Stimulated activated CD4-positive, alpha-beta T cell treated with anti-CD3 and anti-CD28 coated beads, Interleukin-12 subunit alpha, Interleukin-12 subunit beta, amount 100 ng/mL, for 4 hours (primary cell): ENCODE measurements at regions not wholly inside any gene's neighbourhood (a gene's known extent, or its start where the extent isn't known, plus 50 kb on each side); places are given as distances from the start of the nearest gene placed in this dataset.
"Not testable (repeated sequence)": the region's sequence is repeated elsewhere in the genome, so short reads cannot be mapped to it uniquely, and the experiment has no call there.

ENCODE experiments used
- DNase-seq: peaks from one replicate; pipeline ENCODE4 v3.0.0-alpha.2; 2020

GRCh38 chr5:91315701-91316100, 67.4 kb downstream of the ARRDC3 start:
- DNase-seq: no peak

- peak; percentile 67 for DNase-seq
Observed at GRCh38 chr5:91313757-91314673, 69.1 kb downstream of the ARRDC3 start.

GRCh38 chr5:91312698-91313097, 70.4 kb downstream of the ARRDC3 start:
- DNase-seq: no peak

- DNase-seq: peak; percentile 35
Observed at GRCh38 chr5:91311697-91312501, 71.2 kb downstream of the ARRDC3 start.

- no peak for DNase-seq
Observed at GRCh38 chr5:91311168-91311696, 71.9 kb downstream of the ARRDC3 start.

- not testable (repeated sequence) for DNase-seq
Observed at GRCh38 chr5:91308157-91308556, 75.0 kb downstream of the ARRDC3 start.

GRCh38 chr5:91307048-91307447, 76.1 kb downstream of the ARRDC3 start:
- DNase-seq: no peak

- DNase-seq: no peak
Observed at GRCh38 chr5:91306497-91306896, 76.6 kb downstream of the ARRDC3 start.

- no peak for DNase-seq
Observed at GRCh38 chr5:91305640-91306039, 77.5 kb downstream of the ARRDC3 start.

GRCh38 chr5:91304015-91304414, 79.1 kb downstream of the ARRDC3 start:
- not testable (repeated sequence) for DNase-seq

- no peak for DNase-seq
Observed at GRCh38 chr5:91302958-91303357, 80.2 kb downstream of the ARRDC3 start.

GRCh38 chr5:91302305-91302704, 80.8 kb downstream of the ARRDC3 start:
- DNase-seq: no peak

GRCh38 chr5:91301106-91301846, 81.8 kb downstream of the ARRDC3 start:
- DNase-seq: no peak

GRCh38 chr5:91297994-91298393, 85.1 kb downstream of the ARRDC3 start:
- no peak for DNase-seq

- DNase-seq: no peak
Observed at GRCh38 chr5:91296674-91297143, 86.4 kb downstream of the ARRDC3 start.

GRCh38 chr5:91296102-91296501, 87.0 kb downstream of the ARRDC3 start:
- not testable (repeated sequence) for DNase-seq

- DNase-seq: no peak
Observed at GRCh38 chr5:91293131-91293530, 90.0 kb downstream of the ARRDC3 start.

- no peak for DNase-seq
Observed at GRCh38 chr5:91291628-91292569, 91.2 kb downstream of the ARRDC3 start.

GRCh38 chr5:91288118-91288916, 94.8 kb downstream of the ARRDC3 start:
- no peak for DNase-seq

GRCh38 chr5:91285062-91285461, 98.1 kb downstream of the ARRDC3 start:
- DNase-seq: not testable (repeated sequence)

GRCh38 chr5:91283899-91284298, 99.2 kb downstream of the ARRDC3 start:
- no peak for DNase-seq
